NB4 (cell line): ENCODE measurements at regions not wholly inside any gene's neighbourhood (a gene's known extent, or its start where the extent isn't known, plus 50 kb on each side); places are given as distances from the start of the nearest gene placed in this dataset.
"Not testable (repeated sequence)": the region's sequence is repeated elsewhere in the genome, so short reads cannot be mapped to it uniquely, and the experiment has no call there.

Source experiments
- DNase-seq: peaks from one replicate; pipeline ENCODE4 v3.0.0; 2010; ENCODE audit warnings: low read depth
- H3K4me3 ChIP-seq: one replicate; pipeline ENCODE4 v1.5.1; 2011; ENCODE audit warnings: mild to moderate bottlenecking, low read depth, low read length, moderate library complexity
- CTCF ChIP-seq: IDR thresholded peaks from one replicate; pipeline ENCODE4 v1.5.1; 2012; ENCODE audit warnings: low read depth, low read length
- MAX ChIP-seq: IDR thresholded peaks from 2 replicates; pipeline ENCODE4 v1.6.1; 2011; ENCODE audit warnings: low read depth, low read length
- MYC ChIP-seq: IDR thresholded peaks from 2 replicates; pipeline ENCODE4 v1.6.1; 2011; ENCODE audit warnings: low read depth, low read length
- POLR2A ChIP-seq: IDR thresholded peaks from 2 replicates; pipeline ENCODE4 v1.6.1; 2011; ENCODE audit warnings: mild to moderate bottlenecking; ENCODE audit not compliant: insufficient read length; ENCODE audit errors: extremely low read depth

- TF ChIP-seq CTCF (no peak), MYC (no peak), MAX (no peak), POLR2A (no peak)
- no peak overlapping the region for H3K4me3 ChIP-seq
- no peak for DNase-seq
These were observed 55.0 kb upstream of the PPP1R2C start for GRCh38 chrX:42832764-42833549.

- DNase-seq, H3K4me3 ChIP-seq: not testable (repeated sequence)
These were observed 55.6 kb upstream of the PPP1R2C start for GRCh38 chrX:42833550-42833940.

GRCh38 chrX:42837101-42837726 is 59.3 kb upstream of the PPP1R2C start:
- no peak for TF ChIP-seq MAX
- DNase-seq = no peak
- H3K4me3 ChIP-seq = no peak overlapping the region

- TF ChIP-seq MAX (no peak), POLR2A (no peak), MYC (no peak), CTCF (no peak)
- no peak overlapping the region for H3K4me3 ChIP-seq
- DNase-seq = no peak
These were observed 59.8 kb upstream of the PPP1R2C start for GRCh38 chrX:42837747-42838146.

- DNase-seq = no peak
- TF ChIP-seq MYC (no peak), CTCF (no peak), MAX (no peak), POLR2A (no peak)
- no peak overlapping the region for H3K4me3 ChIP-seq
These were observed 61.7 kb upstream of the PPP1R2C start for GRCh38 chrX:42839632-42840031.

GRCh38 chrX:42846741-42847140 is 68.8 kb upstream of the PPP1R2C start:
- TF ChIP-seq POLR2A (no peak), MYC (no peak), CTCF (no peak), MAX (no peak)
- no peak for DNase-seq

More at GRCh38 chrX:42846741-42847140, 68.8 kb upstream of the PPP1R2C start:
- no peak overlapping the region for H3K4me3 ChIP-seq
